Activated T-helper 2 cell treated with anti-CD3 and anti-CD28 coated beads, Interferon-gamma antibody, Interleukin-2, Interleukin-4, amounts not matched to agents 10 μg/mL and 5 μg/mL and 100 μg/mL, durations not matched to agents 14 hours and 24 hours and 36 hours (primary cell): ENCODE measurements at regions not wholly inside any gene's neighbourhood (a gene's known extent, or its start where the extent isn't known, plus 50 kb on each side); places are given as distances from the start of the nearest gene placed in this dataset.
"Not testable (repeated sequence)": the region's sequence is repeated elsewhere in the genome, so short reads cannot be mapped to it uniquely, and the experiment has no call there.

Experiments
- DNase-seq: peaks from one replicate; pipeline ENCODE4 v3.0.0; 2021; ENCODE audit warnings: low spot score
- H3K27ac Mint-ChIP-seq: one replicate; pipeline ENCODE4 v1.8.0; 2021; ENCODE audit warnings: mixed read lengths
- H3K27me3 Mint-ChIP-seq: one replicate; pipeline ENCODE4 v1.8.0; 2021; ENCODE audit warnings: low read depth, mixed read lengths
- H3K36me3 Mint-ChIP-seq: one replicate; pipeline ENCODE4 v1.8.0; 2021; ENCODE audit warnings: low read depth, mixed read lengths
- H3K4me1 Mint-ChIP-seq: one replicate; pipeline ENCODE4 v1.8.0; 2021; ENCODE audit warnings: low read depth, mixed read lengths
- H3K4me3 Mint-ChIP-seq: one replicate; pipeline ENCODE4 v1.8.0; 2021; ENCODE audit warnings: low read depth, mild to moderate bottlenecking, moderate library complexity, mixed read lengths
- H3K9me3 Mint-ChIP-seq: one replicate; pipeline ENCODE4 v1.8.0; 2021; ENCODE audit warnings: mixed read lengths
- intact Hi-C: fragments of 100-400 bp; cut with micrococcal nuclease; formaldehyde crosslinking; loops from one replicate; pipeline ENCODE4 v1.15.1; 2023

GRCh38 chrX:149420566-149420965 is 84.5 kb downstream of the IDS start:
- intact Hi-C loops, H3K9me3 Mint-ChIP-seq: not testable (repeated sequence)

GRCh38 chrX:149398027-149398426 is 107.1 kb downstream of the IDS start:
- Mint-ChIP-seq H3K4me1 (no peaks in the 10 kb centered on the region), H3K36me3 (no peaks in the 10 kb centered on the region), H3K4me3 (no peak overlapping the region), H3K27ac (no peak overlapping the region), H3K9me3 (no peaks in the 10 kb centered on the region), H3K27me3 (no peaks in the 10 kb centered on the region)
- intact Hi-C loops, result no loop called here
- no peak for DNase-seq

More at GRCh38 chrX:149420566-149420965, 84.5 kb downstream of the IDS start:
- H3K27ac Mint-ChIP-seq, H3K4me3 Mint-ChIP-seq, H3K4me1 Mint-ChIP-seq, H3K27me3 Mint-ChIP-seq, DNase-seq, H3K36me3 Mint-ChIP-seq: not testable (repeated sequence)

GRCh38 chrX:149392921-149393320 is 112.2 kb downstream of the IDS start:
- DNase-seq, result no peak
- H3K4me1 Mint-ChIP-seq, result no peaks in the 10 kb centered on the region
- intact Hi-C loops, result no loop called here
- no peaks in the 10 kb centered on the region for H3K27me3 Mint-ChIP-seq
- no peaks in the 10 kb centered on the region for H3K9me3 Mint-ChIP-seq
- H3K4me3 Mint-ChIP-seq, result no peak overlapping the region
- no peak overlapping the region for H3K27ac Mint-ChIP-seq
- H3K36me3 Mint-ChIP-seq, result no peaks in the 10 kb centered on the region

- Mint-ChIP-seq H3K4me1 (no peaks in the 10 kb centered on the region), H3K4me3 (no peak overlapping the region), H3K27ac (no peak overlapping the region), H3K36me3 (no peaks in the 10 kb centered on the region), H3K27me3 (no peaks in the 10 kb centered on the region), H3K9me3 (no peaks in the 10 kb centered on the region)
- intact Hi-C loops, result no loop called here
- no peak for DNase-seq
These were observed 121.3 kb downstream of the IDS start for GRCh38 chrX:149383852-149384251.

- DNase-seq, result no peak
- H3K27ac Mint-ChIP-seq, result no peak overlapping the region
- H3K36me3 Mint-ChIP-seq, result no peaks in the 10 kb centered on the region
- no peaks in the 10 kb centered on the region for H3K4me1 Mint-ChIP-seq
- H3K4me3 Mint-ChIP-seq, result no peak overlapping the region
- H3K9me3 Mint-ChIP-seq, result no peaks in the 10 kb centered on the region
- intact Hi-C loops, result no loop called here
- H3K27me3 Mint-ChIP-seq, result no peaks in the 10 kb centered on the region
These were observed 130.4 kb downstream of the IDS start for GRCh38 chrX:149374751-149375150.

- H3K4me1 Mint-ChIP-seq, result no peaks in the 10 kb centered on the region
- no peaks in the 10 kb centered on the region for H3K9me3 Mint-ChIP-seq
- H3K4me3 Mint-ChIP-seq, result no peak overlapping the region
- H3K36me3 Mint-ChIP-seq, result no peaks in the 10 kb centered on the region
- H3K27me3 Mint-ChIP-seq, result no peaks in the 10 kb centered on the region
- intact Hi-C loops, result no loop called here
- no peak overlapping the region for H3K27ac Mint-ChIP-seq
- no peak for DNase-seq
These were observed 132.2 kb downstream of the IDS start for GRCh38 chrX:149372866-149373265.

- Mint-ChIP-seq H3K4me1 (no peaks in the 10 kb centered on the region), H3K4me3 (no peak overlapping the region), H3K27me3 (no peaks in the 10 kb centered on the region), H3K9me3 (no peaks in the 10 kb centered on the region), H3K36me3 (no peaks in the 10 kb centered on the region), H3K27ac (no peak overlapping the region)
- intact Hi-C loops, result no loop called here
- no peak for DNase-seq
These were observed 133.1 kb downstream of the IDS start for GRCh38 chrX:149371986-149372385.

- Mint-ChIP-seq H3K36me3 (no peaks in the 10 kb centered on the region), H3K27me3 (no peaks in the 10 kb centered on the region), H3K27ac (no peak overlapping the region), H3K9me3 (no peaks in the 10 kb centered on the region), H3K4me3 (no peak overlapping the region), H3K4me1 (no peaks in the 10 kb centered on the region)
- intact Hi-C loops, result no loop called here
- DNase-seq, result no peak
These were observed 135.0 kb downstream of the IDS start for GRCh38 chrX:149370097-149370496.

GRCh38 chrX:149365552-149365951 is 139.6 kb downstream of the IDS start:
- intact Hi-C loops, result no loop called here
- Mint-ChIP-seq H3K9me3 (no peaks in the 10 kb centered on the region), H3K27ac (no peak overlapping the region), H3K4me1 (no peaks in the 10 kb centered on the region), H3K27me3 (peaks cover 2% of the 10 kb centered on the region), H3K4me3 (no peak overlapping the region), H3K36me3 (no peaks in the 10 kb centered on the region)
- DNase-seq, result no peak

GRCh38 chrX:149365061-149365460 is 140.0 kb downstream of the IDS start:
- Mint-ChIP-seq H3K4me1 (no peaks in the 10 kb centered on the region), H3K4me3 (no peak overlapping the region), H3K36me3 (no peaks in the 10 kb centered on the region), H3K27ac (no peak overlapping the region), H3K27me3 (peaks cover 2% of the 10 kb centered on the region), H3K9me3 (no peaks in the 10 kb centered on the region)
- no peak for DNase-seq
- intact Hi-C loops, result no loop called here

- Mint-ChIP-seq H3K36me3 (no peaks in the 10 kb centered on the region), H3K4me1 (no peaks in the 10 kb centered on the region), H3K27ac (no peak overlapping the region), H3K4me3 (no peak overlapping the region), H3K27me3 (peaks cover 2% of the 10 kb centered on the region), H3K9me3 (peaks cover under 1% of the 10 kb centered on the region)
- intact Hi-C loops, result no loop called here
- no peak for DNase-seq
These were observed 141.1 kb downstream of the IDS start for GRCh38 chrX:149363965-149364364.

GRCh38 chrX:149346306-149346705 is 158.8 kb downstream of the IDS start:
- Mint-ChIP-seq H3K27me3 (no peaks in the 10 kb centered on the region), H3K9me3 (no peaks in the 10 kb centered on the region), H3K36me3 (no peaks in the 10 kb centered on the region), H3K4me3 (no peak overlapping the region), H3K27ac (no peak overlapping the region), H3K4me1 (no peaks in the 10 kb centered on the region)
- intact Hi-C loops, result no loop called here
- DNase-seq, result no peak

- H3K9me3 Mint-ChIP-seq, result no peaks in the 10 kb centered on the region
- no peak for DNase-seq
- no peaks in the 10 kb centered on the region for H3K27me3 Mint-ChIP-seq
- no peaks in the 10 kb centered on the region for H3K36me3 Mint-ChIP-seq
- intact Hi-C loops, result no loop called here
- no peaks in the 10 kb centered on the region for H3K4me1 Mint-ChIP-seq
- H3K27ac Mint-ChIP-seq, result no peak overlapping the region
- H3K4me3 Mint-ChIP-seq, result no peak overlapping the region
These were observed 182.8 kb downstream of the IDS start for GRCh38 chrX:149322316-149322715.

- H3K27ac Mint-ChIP-seq, result no peak overlapping the region
- no peaks in the 10 kb centered on the region for H3K9me3 Mint-ChIP-seq
- H3K27me3 Mint-ChIP-seq, result no peaks in the 10 kb centered on the region
- intact Hi-C loops, result no loop called here
- no peak for DNase-seq
- H3K4me1 Mint-ChIP-seq, result no peaks in the 10 kb centered on the region
- no peak overlapping the region for H3K4me3 Mint-ChIP-seq
- H3K36me3 Mint-ChIP-seq, result no peaks in the 10 kb centered on the region
These were observed 191.2 kb downstream of the IDS start for GRCh38 chrX:149313871-149314371.
